HG03045 (cell line): ENCODE measurements at regions not wholly inside any gene's neighbourhood (a gene's known extent, or its start where the extent isn't known, plus 50 kb on each side); places are given as distances from the start of the nearest gene placed in this dataset.
"Not testable (repeated sequence)": the region's sequence is repeated elsewhere in the genome, so short reads cannot be mapped to it uniquely, and the experiment has no call there.

ENCODE experiments used
- ATAC-seq: cut with Tn5 transposase; IDR thresholded peaks from one replicate; pipeline ENCODE4 v1.9.1; 2021; ENCODE audit warnings: mild to moderate bottlenecking, moderate library complexity; ENCODE audit not compliant: unreplicated experiment

GRCh38 chr12:126907900-126908764, 1358.8 kb upstream of the TMEM132C start:
- ATAC-seq, result no peak

DNA sequence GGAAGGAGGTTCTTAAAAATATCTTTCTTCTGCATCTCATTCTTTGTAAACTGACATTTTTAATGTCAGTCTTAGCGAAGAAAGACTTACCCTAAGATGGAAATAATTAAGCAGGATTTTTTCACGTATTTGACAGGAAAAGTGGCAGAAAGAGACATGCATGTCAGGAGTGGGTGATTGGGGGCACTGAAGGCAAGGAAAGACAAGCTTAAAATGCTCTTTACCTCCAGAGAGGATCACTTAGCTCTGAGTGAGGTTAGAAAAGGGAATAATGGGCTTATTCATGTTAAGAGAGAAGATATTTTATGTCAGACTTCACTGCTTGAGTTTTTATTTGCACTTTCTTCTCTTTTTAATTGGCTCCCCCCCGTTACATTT, 1358.2 kb upstream of the TMEM132C start:
- no peak for ATAC-seq

- no peak for ATAC-seq
Measured at GRCh38 chr12:126910570-126910969, 1356.4 kb upstream of the TMEM132C start.

- no peak for ATAC-seq
Measured at GRCh38 chr12:126912111-126912510, 1354.9 kb upstream of the TMEM132C start.

GRCh38 chr12:126914170-126914793, 1352.7 kb upstream of the TMEM132C start:
- ATAC-seq, result no peak

GRCh38 chr12:126915309-126915708, 1351.7 kb upstream of the TMEM132C start:
- no peak for ATAC-seq

GRCh38 chr12:126926023-126926594, 1340.9 kb upstream of the TMEM132C start:
- ATAC-seq, result no peak

DNA sequence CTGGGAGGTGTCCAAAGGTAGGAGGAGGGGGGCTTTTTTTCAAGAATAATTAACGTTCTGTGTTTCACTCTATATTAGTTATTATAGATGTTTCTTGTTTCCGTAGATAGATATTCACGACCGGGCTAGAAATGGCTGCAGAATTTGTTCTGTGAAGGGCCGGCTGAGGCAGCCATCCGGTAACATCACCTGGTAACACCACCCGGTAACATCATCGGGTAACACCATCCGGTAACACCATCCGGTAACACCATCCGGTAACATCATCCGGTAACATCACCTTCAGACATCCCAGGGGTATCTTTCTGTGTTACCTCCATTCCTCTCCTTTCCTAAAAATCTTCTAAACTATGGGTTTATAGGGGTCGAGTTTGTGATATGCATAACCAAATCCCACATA, 1336.7 kb upstream of the TMEM132C start:
- no peak for ATAC-seq

DNA sequence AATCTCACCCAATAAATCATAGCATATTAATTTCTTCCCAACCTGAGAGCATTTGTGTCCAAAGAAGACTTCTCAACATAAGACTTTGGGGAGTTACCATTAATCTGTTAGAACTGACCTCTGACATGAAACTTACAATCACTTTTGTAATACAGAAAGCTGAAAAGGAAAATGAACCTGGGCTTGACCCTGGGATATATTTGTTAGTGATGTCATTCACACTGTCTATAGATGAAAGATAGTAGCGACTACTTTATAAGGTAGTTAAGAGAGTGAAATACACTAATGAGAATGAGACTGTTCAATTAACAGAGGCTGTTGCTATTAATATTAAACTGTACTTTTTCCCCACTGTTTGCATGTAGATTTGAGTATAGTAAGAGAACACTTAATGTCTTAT, 1334.8 kb upstream of the TMEM132C start:
- no peak for ATAC-seq

DNA sequence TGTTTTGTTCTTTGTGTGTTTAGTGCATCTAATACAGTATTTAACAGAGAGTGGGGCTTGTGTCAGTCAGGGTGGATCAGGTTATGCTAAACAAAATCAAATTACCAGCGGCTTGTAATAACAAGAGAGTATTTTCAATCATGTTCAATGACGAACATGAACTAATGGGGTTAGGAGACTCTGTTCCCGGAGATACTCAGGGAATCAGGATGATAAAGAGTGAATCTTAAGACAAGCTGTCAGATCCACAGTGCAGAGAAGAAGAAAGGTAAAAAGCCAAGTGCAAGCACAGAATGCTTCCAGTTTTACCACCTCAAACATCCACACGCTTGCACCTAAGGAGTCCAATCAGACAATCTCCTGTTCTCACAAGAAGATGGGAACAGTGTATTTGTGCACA, 1331.5 kb upstream of the TMEM132C start:
- no peak for ATAC-seq

DNA sequence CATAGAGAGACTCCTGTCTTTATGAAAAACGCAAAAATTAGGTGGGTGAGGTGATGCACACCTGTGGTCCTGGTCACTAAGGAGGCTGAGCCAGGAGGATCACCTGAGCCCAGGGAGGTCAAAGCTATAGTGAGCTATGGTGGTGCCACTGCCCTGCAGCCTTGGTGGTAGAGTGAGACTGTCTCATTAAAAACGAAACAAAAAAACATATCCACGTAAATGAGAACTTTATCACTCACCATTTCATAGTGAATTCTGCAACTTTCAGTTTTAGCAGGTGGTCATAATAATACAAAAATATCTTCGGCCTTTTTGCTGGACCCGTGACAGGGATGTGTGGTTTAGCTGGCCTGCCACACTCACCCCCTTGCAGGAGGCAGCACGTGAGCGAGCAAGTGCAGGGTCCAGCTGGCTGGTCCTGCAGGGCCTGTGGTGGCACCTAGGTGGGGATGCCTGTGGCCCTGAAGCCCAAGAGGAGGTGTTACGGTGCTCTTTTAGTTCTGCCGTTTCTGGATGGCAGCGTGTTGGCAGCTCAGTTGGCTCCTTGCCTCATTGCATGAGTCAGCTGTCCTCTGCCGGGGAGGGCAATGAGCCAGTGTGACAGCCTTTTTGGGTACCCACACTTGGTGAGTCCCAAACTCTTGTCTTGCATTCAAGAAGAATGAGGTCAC, 1330.7 kb upstream of the TMEM132C start:
- ATAC-seq, result no peak

- ATAC-seq, result no peak
Measured at GRCh38 chr12:126937431-126937830, 1329.5 kb upstream of the TMEM132C start.

DNA sequence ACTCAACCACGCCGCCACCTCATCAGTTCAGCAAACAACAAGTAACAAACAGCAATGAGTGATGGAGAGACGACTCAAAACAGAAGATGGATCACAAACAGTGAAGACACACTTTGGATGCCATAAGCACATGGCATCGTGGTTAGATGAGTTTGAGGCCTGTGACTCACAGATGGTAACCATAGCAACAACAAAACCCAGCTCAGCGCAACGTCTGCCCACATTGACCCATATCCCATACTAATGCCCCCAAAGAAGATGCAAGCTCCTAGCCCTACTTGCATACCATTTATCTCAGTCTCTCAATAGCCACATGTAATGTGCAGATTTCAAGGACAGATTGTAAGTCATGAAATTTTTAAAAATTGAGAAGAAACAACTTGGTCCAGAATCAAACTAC, 1322.3 kb upstream of the TMEM132C start:
- ATAC-seq, result no peak

DNA sequence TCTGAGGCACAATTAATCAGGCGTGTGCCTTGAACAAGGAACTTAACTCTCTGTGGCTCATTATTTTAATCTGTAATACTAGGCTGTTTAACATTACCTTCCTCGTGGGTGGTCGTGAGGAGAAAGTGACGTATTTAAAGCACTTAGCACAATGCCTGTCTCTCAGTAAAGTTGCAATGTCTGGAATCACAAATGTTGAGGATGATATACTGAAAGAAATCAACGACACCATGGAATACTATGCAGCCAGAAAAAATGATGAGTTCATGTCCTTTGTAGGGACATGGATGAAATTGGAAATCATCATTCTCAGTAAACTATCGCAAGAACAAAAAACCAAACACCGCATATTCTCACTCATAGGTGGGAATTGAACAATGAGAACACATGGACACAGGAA, 1320.0 kb upstream of the TMEM132C start:
- not testable (repeated sequence) for ATAC-seq

DNA sequence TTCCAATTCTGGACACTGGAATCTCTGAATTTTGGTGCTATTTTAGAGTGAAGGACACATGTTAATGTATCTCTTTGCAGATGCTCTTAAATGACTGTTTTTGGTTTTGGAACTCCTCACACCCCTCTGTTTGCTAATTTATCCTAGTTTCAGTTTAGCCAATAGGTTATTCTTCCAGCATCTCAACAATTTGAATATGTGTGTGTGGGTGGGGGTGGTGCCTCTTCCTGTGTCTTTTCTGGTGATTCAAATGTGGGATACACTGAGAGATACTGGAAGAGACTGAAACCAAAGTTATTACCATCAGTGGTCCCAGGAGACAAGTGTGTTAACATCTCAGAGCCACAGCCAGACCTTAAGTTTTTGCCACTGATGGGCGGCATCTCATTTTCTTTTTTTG, 1317.4 kb upstream of the TMEM132C start:
- no peak for ATAC-seq

DNA sequence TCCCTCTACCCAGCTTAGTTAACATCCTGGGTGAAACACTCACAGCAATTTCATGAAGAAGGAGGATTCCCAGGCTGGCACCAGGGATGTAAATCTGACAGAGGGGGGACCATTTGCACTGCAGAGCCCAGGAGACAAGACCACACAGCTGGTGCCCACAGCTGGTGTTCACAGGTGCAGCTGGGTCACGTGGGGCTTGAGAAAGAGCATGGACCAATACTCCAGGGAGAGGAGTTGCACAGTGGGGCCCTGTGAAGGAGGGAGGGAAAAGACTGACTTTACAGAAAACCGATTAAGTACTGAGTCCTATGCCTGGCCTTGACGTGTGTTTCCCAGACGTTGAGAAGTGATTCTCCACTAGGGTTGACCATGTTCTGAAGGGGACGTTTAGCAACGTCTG, 1316.7 kb upstream of the TMEM132C start:
- ATAC-seq, result no peak

GRCh38 chr12:126952096-126953007, 1314.6 kb upstream of the TMEM132C start:
- ATAC-seq, result no peak

DNA sequence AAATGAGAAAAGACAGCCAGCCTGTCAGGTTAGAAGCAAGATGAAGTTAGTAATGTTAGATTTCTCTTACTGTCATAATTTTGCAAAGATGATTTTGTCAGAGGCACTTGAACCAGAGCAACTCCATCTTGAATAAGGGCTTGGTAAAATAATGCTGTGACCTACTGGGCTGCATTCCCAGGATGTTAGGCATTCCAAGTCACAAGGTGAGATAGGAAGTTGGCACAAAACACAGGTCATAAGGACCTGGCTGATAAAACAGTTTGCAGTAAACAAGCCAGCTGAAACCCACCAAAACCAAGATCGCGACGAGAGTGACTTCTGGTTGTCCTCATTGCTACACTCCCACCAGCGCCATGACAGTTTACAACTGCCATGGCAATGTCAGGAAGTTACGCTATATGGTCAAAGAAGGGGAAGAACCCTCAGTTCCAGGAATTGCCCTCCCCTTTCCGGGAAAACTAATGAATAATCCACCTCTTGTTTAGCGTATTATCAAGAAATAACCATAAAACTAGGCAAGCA, 1313.5 kb upstream of the TMEM132C start:
- ATAC-seq, result no peak

DNA sequence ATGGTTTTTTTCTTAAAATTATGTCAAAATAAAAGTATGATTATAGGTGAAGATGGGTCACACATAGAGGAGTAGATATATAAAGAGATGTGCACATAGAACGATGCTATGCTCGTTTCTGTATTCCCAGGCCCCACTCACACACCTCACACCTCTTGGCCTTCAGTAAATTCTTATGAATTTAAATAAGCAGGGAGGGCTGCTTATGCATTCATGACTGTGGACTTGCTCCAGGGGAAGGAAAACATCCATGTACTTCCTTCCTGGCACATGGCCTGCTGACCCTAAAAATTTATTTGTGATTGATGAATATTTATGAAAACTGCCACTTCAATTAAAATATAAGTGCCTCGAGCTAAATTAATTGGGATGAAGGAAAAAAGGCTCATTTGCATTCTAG, 1306.7 kb upstream of the TMEM132C start:
- ATAC-seq, result no peak

DNA sequence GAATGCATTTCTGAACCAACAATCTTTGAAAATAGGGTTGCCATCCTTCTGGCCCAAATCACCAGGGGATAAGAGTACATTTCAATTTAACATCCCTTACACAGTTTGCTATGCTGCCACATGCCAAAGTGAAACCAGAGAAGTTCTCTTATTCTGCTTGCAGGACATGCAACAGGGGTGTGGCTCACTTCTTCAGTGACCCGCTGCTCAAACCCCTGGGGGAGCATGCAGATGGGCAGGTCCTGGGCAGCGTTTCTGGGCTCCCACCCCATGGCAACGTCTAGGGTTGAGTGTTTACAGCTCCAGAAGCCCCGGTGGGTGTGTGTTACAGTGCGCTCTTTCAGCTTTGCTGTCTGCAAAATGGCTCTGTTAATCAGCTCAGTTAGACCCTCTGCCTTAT, 1306.3 kb upstream of the TMEM132C start:
- ATAC-seq, result no peak
